ENCODE measurements at regions not wholly inside any gene's neighbourhood (a gene's known extent, or its start where the extent isn't known, plus 50 kb on each side); places are given as distances from the start of the nearest gene placed in this dataset.

DNA sequence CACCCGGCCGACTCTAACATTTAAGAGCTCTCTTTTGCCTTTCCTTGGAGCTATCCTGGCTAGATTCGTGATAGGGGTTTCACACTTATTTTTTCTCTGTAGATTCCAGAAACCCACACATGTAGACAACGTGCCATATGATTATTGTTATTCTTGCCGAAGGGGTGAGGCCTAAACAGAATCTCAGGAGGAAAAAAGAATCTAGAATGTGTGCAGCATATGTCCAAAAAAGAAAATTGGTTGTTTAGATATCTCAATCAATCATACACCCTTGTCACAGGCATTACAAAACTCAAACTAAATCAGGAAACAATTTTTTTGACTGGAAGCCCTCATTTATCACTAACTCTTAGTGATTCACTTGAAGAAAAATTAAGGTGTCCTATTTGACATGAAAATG, 66.9 kb upstream of the TGM3 start:
- no peaks in the 10 kb centered on the region for H3K4me1 Mint-ChIP-seq
- no peaks in the 10 kb centered on the region for H3K27me3 Mint-ChIP-seq (ENCODE audit: low read depth)
- no peaks in the 10 kb centered on the region for H3K36me3 Mint-ChIP-seq (ENCODE audit: low read depth)
- TF ChIP-seq, protein P1, sequence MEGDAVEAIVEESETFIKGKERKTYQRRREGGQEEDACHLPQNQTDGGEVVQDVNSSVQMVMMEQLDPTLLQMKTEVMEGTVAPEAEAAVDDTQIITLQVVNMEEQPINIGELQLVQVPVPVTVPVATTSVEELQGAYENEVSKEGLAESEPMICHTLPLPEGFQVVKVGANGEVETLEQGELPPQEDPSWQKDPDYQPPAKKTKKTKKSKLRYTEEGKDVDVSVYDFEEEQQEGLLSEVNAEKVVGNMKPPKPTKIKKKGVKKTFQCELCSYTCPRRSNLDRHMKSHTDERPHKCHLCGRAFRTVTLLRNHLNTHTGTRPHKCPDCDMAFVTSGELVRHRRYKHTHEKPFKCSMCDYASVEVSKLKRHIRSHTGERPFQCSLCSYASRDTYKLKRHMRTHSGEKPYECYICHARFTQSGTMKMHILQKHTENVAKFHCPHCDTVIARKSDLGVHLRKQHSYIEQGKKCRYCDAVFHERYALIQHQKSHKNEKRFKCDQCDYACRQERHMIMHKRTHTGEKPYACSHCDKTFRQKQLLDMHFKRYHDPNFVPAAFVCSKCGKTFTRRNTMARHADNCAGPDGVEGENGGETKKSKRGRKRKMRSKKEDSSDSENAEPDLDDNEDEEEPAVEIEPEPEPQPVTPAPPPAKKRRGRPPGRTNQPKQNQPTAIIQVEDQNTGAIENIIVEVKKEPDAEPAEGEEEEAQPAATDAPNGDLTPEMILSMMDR (IDR thresholded peaks at IDR 0.05; ENCODE audit: unreplicated experiment in 3 of 3), result no peak
- H3K9me3 Mint-ChIP-seq, result no peaks in the 10 kb centered on the region
- no peak overlapping the region for H3K27ac Mint-ChIP-seq
- no peak overlapping the region for H3K4me3 Mint-ChIP-seq

GRCh38 chr20:2230726-2231488, 64.9 kb upstream of the TGM3 start:
- no peak overlapping the region for H3K4me3 Mint-ChIP-seq
- no peak overlapping the region for H3K27ac Mint-ChIP-seq
- TF ChIP-seq, protein P1 (IDR thresholded peaks at IDR 0.05; ENCODE audit: unreplicated experiment in 3 of 3), result no peak
- no peaks in the 10 kb centered on the region for H3K27me3 Mint-ChIP-seq (ENCODE audit: low read depth)
- H3K9me3 Mint-ChIP-seq, result no peaks in the 10 kb centered on the region
- no peaks in the 10 kb centered on the region for H3K36me3 Mint-ChIP-seq (ENCODE audit: low read depth)
- H3K4me1 Mint-ChIP-seq, result no peaks in the 10 kb centered on the region

- H3K27ac Mint-ChIP-seq, result peak overlapping the region in 1 of 3 experiments; percentile 1
- H3K36me3 Mint-ChIP-seq (ENCODE audit: low read depth), result no peaks in the 10 kb centered on the region
- H3K4me1 Mint-ChIP-seq, result no peaks in the 10 kb centered on the region
- TF ChIP-seq, protein P1 (IDR thresholded peaks at IDR 0.05; ENCODE audit: unreplicated experiment in 3 of 3), result no peak
- no peaks in the 10 kb centered on the region for H3K9me3 Mint-ChIP-seq
- no peak overlapping the region for H3K4me3 Mint-ChIP-seq
- H3K27me3 Mint-ChIP-seq (ENCODE audit: low read depth), result no peaks in the 10 kb centered on the region
Measured at GRCh38 chr20:2231701-2232100, 64.1 kb upstream of the TGM3 start.

DNA sequence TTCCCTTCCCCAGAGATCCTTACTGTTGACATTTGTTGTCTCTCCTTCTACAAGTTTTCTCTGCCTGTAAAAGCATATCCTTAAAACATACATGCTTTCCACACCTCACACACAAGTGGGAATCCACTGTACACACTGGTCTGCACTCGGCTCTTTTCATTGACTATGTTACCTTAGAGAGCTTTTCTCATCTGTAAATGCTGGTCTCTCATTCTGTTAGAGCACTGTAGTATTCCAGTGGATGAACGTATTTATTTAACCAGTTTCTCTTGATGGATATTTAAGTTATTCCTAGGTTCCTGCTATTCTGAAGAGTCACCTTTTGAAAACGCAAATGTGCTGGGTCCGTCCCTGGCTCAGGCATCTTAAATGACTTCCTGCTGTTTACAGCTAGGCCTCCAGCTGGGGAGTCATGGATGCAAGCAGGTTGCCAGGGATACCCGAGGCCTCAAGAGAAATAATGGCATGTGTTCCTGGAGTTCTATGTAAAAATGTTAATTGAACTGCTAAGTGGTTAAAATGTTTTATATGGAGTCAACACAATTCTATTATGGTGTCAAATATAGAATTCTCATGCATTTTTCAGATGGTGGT, 61.1 kb upstream of the TGM3 start:
- Mint-ChIP-seq H3K36me3 (ENCODE audit: low read depth) (no peaks in the 10 kb centered on the region), H3K4me3 (no peak overlapping the region), H3K4me1 (peaks cover 9% of the 10 kb centered on the region), H3K27ac (peak overlapping the region in 1 of 3 experiments; percentile 54), H3K9me3 (no peaks in the 10 kb centered on the region), H3K27me3 (ENCODE audit: low read depth) (no peaks in the 10 kb centered on the region)
- TF ChIP-seq, protein P1 (IDR thresholded peaks at IDR 0.05; ENCODE audit: unreplicated experiment in 3 of 3), result no peak

DNA sequence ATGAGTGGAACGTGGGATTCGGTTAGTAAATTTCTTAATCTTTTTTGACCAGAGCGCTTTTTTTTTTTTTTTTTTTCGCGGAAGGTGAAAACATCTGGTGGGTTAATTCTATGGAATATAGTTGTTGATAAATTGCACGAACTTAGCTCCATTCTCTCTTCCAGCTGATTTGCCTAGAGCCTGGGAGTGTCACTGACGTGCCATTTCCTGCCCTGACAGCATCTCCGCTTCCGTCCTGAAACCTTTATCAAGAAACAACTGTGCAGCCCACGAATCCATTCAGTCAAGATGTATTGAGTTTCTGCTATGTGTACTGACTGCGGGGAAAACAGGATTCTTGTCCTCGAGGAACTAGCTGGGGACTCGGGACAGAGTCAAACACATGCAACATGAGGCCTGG, 59.5 kb upstream of the TGM3 start:
- Mint-ChIP-seq H3K36me3 (ENCODE audit: low read depth) (no peaks in the 10 kb centered on the region), H3K27ac (peak overlapping the region in 2 of 3 experiments; percentile 10 to 23), H3K27me3 (ENCODE audit: low read depth) (no peaks in the 10 kb centered on the region), H3K4me1 (peaks cover 9% of the 10 kb centered on the region), H3K9me3 (no peaks in the 10 kb centered on the region), H3K4me3 (no peak overlapping the region)
- TF ChIP-seq, protein P1 (IDR thresholded peaks at IDR 0.05; ENCODE audit: unreplicated experiment in 3 of 3), result no peak

GRCh38 chr20:2237059-2237458, 58.7 kb upstream of the TGM3 start:
- TF ChIP-seq, protein P1 (IDR thresholded peaks at IDR 0.05; ENCODE audit: unreplicated experiment in 3 of 3), result no peak
- Mint-ChIP-seq H3K4me1 (peaks cover 9% of the 10 kb centered on the region), H3K36me3 (ENCODE audit: low read depth) (no peaks in the 10 kb centered on the region), H3K9me3 (no peaks in the 10 kb centered on the region), H3K27ac (peak overlapping the region in 1 of 3 experiments; percentile 2), H3K4me3 (no peak overlapping the region), H3K27me3 (ENCODE audit: low read depth) (no peaks in the 10 kb centered on the region)
